Thyroid gland (tissue), 4 donors: ENCODE measurements at regions not wholly inside any gene's neighbourhood (a gene's known extent, or its start where the extent isn't known, plus 50 kb on each side); places are given as distances from the start of the nearest gene placed in this dataset.

Experiments
- POLR2A ChIP-seq, 2 donors: fragments of 450-650 bp; IDR thresholded peaks; one replicate each; pipeline ENCODE4 v1.6.1; 2017; ENCODE audit warnings: antibody characterized with exemption in 2 of 2, mild to moderate bottlenecking in 2 of 2, moderate library complexity in 1 of 2
- TF ChIP-seq, protein P1 (sequence below), 6 experiments: fragments of 200-600 bp in 3 of 6; fragments of 450-650 bp in 3 of 6; sonication (generic) in 3 of 6; IDR thresholded peaks; one replicate each; pipeline ENCODE4 v1.5.1; 2016 to 2019; ENCODE audit warnings: antibody characterized with exemption in 6 of 6, mild to moderate bottlenecking in 2 of 6, inconsistent platforms in 1 of 6, moderate library complexity in 1 of 6

DNA sequence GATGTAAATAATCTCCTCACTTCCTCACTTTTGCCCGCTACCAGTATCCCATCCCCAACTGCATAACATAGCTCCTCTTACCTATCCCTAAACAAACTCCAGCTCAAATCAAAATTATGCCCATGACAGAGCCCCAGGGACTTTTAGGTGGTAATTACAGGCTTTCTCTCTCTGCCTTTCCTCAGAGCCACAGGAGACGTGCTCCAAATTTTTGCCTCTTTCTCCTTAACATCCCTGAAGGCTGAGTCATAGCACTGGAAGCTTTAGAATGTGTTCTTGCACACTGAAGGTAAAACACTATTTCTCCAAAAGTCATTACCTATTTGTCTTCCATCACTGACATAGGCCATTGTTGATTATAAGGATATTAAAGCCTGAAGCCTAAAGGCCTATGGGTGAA lies 263.5 kb upstream of the PLD5 start:
- TF ChIP-seq, protein P1, sequence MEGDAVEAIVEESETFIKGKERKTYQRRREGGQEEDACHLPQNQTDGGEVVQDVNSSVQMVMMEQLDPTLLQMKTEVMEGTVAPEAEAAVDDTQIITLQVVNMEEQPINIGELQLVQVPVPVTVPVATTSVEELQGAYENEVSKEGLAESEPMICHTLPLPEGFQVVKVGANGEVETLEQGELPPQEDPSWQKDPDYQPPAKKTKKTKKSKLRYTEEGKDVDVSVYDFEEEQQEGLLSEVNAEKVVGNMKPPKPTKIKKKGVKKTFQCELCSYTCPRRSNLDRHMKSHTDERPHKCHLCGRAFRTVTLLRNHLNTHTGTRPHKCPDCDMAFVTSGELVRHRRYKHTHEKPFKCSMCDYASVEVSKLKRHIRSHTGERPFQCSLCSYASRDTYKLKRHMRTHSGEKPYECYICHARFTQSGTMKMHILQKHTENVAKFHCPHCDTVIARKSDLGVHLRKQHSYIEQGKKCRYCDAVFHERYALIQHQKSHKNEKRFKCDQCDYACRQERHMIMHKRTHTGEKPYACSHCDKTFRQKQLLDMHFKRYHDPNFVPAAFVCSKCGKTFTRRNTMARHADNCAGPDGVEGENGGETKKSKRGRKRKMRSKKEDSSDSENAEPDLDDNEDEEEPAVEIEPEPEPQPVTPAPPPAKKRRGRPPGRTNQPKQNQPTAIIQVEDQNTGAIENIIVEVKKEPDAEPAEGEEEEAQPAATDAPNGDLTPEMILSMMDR (IDR thresholded peaks at IDR 0.05) = no peak
- TF ChIP-seq POLR2A (IDR thresholded peaks at IDR 0.05) = no peak
